Gastroesophageal sphincter (tissue), 4 donors: ENCODE measurements at regions not wholly inside any gene's neighbourhood (a gene's known extent, or its start where the extent isn't known, plus 50 kb on each side); places are given as distances from the start of the nearest gene placed in this dataset.

Experiments
- ATAC-seq: fragments of 150-250 bp; one replicate; pipeline ENCODE4 v1.9.1; 2016; ENCODE audit warnings: mild to moderate bottlenecking, moderate library complexity
- H3K27ac ChIP-seq, 4 donors: fragments of 200-600 bp; sonication (generic) in 3 of 4; 1 replicate in 3 of 4; 2 replicates in 1 of 4; pipeline ENCODE4 v1.5.1; 2016 to 2019
- H3K27me3 ChIP-seq: fragments of 200-600 bp; sonication (generic); one replicate; pipeline ENCODE4 v1.5.1; 2019
- H3K36me3 ChIP-seq, 2 donors: fragments of 200-600 bp; sonication (generic); one replicate each; pipeline ENCODE4 v1.5.1; 2019; ENCODE audit warnings: control low read depth in 1 of 2
- H3K4me1 ChIP-seq, 3 donors: fragments of 200-600 bp; sonication (generic); 1 replicate in 2 of 3; 2 replicates in 1 of 3; pipeline ENCODE4 v1.5.1; 2016 to 2019; ENCODE audit warnings: control low read depth in 2 of 3
- H3K4me3 ChIP-seq, 2 donors: fragments of 200-600 bp; sonication (generic); one replicate each; pipeline ENCODE4 v1.5.1; 2019; ENCODE audit warnings: mild to moderate bottlenecking in 1 of 2, moderate library complexity in 1 of 2
- H3K9me3 ChIP-seq, 3 donors: fragments of 200-600 bp; sonication (generic); one replicate each; pipeline ENCODE4 v1.5.1; 2017 to 2019; ENCODE audit warnings: control low read depth in 2 of 3
- CTCF ChIP-seq, 4 experiments: fragments of 200-600 bp in 2 of 4; fragments of 450-650 bp in 2 of 4; sonication (generic) in 1 of 4; IDR thresholded peaks; one replicate each; pipeline ENCODE4 v1.5.1; 2017 to 2019; ENCODE audit warnings: antibody characterized with exemption in 4 of 4, mild to moderate bottlenecking in 2 of 4, moderate library complexity in 2 of 4
- EP300 ChIP-seq: sonication (generic); formaldehyde crosslinking; IDR thresholded peaks from one replicate; pipeline ENCODE4 v1.6.1; 2017; ENCODE audit warnings: antibody characterized with exemption, mild to moderate bottlenecking
- POLR2A ChIP-seq, 2 donors: fragments of 450-650 bp; IDR thresholded peaks; one replicate each; pipeline ENCODE4 v1.6.1; 2017; ENCODE audit warnings: antibody characterized with exemption in 2 of 2, mild to moderate bottlenecking in 2 of 2, moderate library complexity in 1 of 2
- POLR2AphosphoS5 ChIP-seq: sonication (generic); formaldehyde crosslinking; IDR thresholded peaks from one replicate; pipeline ENCODE4 v1.6.1; 2017; ENCODE audit warnings: antibody characterized with exemption
- WGBS, 2 donors: methylation state at CpG; one replicate each; pipeline ENCODE4 v1.1.5; 2018; ENCODE audit warnings: low coverage in 1 of 2; 5-methylcytosine and 5-hydroxymethylcytosine counted together

DNA sequence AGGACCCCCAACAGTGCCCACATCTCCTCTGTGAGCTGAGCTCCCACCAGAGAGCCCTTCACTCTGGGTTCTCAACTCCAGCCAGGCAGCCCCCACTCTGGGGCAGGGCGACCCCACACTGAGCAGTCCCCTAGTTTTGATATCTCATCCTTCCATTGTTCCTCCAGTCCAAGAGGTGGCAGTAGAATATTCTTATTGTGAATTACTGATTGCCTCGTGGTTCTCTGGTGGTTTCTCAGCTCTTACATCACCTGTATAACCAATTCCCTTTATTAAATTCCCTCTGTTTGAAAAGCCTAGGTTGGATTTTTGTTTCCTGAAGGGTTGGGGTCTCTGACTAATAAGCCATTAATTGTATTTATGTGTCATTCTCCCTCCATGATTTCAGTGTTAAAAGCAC is 407.5 kb downstream of the SETD4 start:
- ATAC-seq, result no peak
- Histone ChIP-seq H3K4me1 (no peaks in the 10 kb centered on the region), H3K9me3 (no peaks in the 10 kb centered on the region), H3K36me3 (no peaks in the 10 kb centered on the region), H3K4me3 (no peak overlapping the region), H3K27me3 (peaks cover 32% of the 10 kb centered on the region), H3K27ac (no peak overlapping the region)
- TF ChIP-seq EP300 (no peak), POLR2AphosphoS5 (no peak), POLR2A (IDR thresholded peaks at IDR 0.05) (no peak), CTCF (IDR thresholded peaks at IDR 0.05) (no peak)
- WGBS, 2 donors, result 86% methylated on average over 1 of the region's 2 CpGs; no CpG with 5 or more reads in 1 of the 2 donors

- 33 to 61% methylated on average over 2 of the region's 2 CpGs for WGBS, 2 donors
- Histone ChIP-seq H3K9me3 (no peaks in the 10 kb centered on the region), H3K27ac (no peak overlapping the region), H3K27me3 (peaks cover 34% of the 10 kb centered on the region), H3K4me3 (no peak overlapping the region), H3K36me3 (no peaks in the 10 kb centered on the region), H3K4me1 (no peaks in the 10 kb centered on the region)
- ATAC-seq, result no peak
- TF ChIP-seq POLR2A (IDR thresholded peaks at IDR 0.05) (no peak), CTCF (IDR thresholded peaks at IDR 0.05) (no peak), POLR2AphosphoS5 (no peak), EP300 (no peak)
These were observed 408.1 kb downstream of the SETD4 start for GRCh38 chr21:35652196-35652595.

- no peaks in the 10 kb centered on the region for H3K36me3 ChIP-seq
- H3K27ac ChIP-seq, result no peak overlapping the region
- no peaks in the 10 kb centered on the region for H3K9me3 ChIP-seq
- H3K4me1 ChIP-seq, result no peaks in the 10 kb centered on the region
- TF ChIP-seq POLR2A (IDR thresholded peaks at IDR 0.05), result no peak
- TF ChIP-seq EP300, result no peak
- TF ChIP-seq CTCF (IDR thresholded peaks at IDR 0.05), result no peak
- no peak for TF ChIP-seq POLR2AphosphoS5
- H3K27me3 ChIP-seq, result peaks cover 34% of the 10 kb centered on the region
- no peak for ATAC-seq
- no peak overlapping the region for H3K4me3 ChIP-seq
- WGBS, 2 donors, result 33 to 50% methylated on average over 2 to 4 of the region's 4 CpGs
These were observed 409.1 kb downstream of the SETD4 start for GRCh38 chr21:35651196-35651595.

GRCh38 chr21:35649186-35649585 is 411.1 kb downstream of the SETD4 start:
- H3K36me3 ChIP-seq, result no peaks in the 10 kb centered on the region
- H3K4me1 ChIP-seq, result no peaks in the 10 kb centered on the region
- no peak overlapping the region for H3K4me3 ChIP-seq
- H3K9me3 ChIP-seq, result no peaks in the 10 kb centered on the region
- TF ChIP-seq EP300 (no peak), POLR2A (IDR thresholded peaks at IDR 0.05) (no peak), CTCF (IDR thresholded peaks at IDR 0.05) (no peak), POLR2AphosphoS5 (no peak)
- no peak overlapping the region for H3K27ac ChIP-seq
- ATAC-seq, result peak; percentile 31
- H3K27me3 ChIP-seq, result peaks cover 34% of the 10 kb centered on the region
- 8 to 11% methylated on average over 2 to 3 of the region's 4 CpGs for WGBS, 2 donors

- Histone ChIP-seq H3K9me3 (no peaks in the 10 kb centered on the region), H3K27ac (no peak overlapping the region), H3K27me3 (peaks cover 34% of the 10 kb centered on the region), H3K4me3 (no peak overlapping the region), H3K36me3 (no peaks in the 10 kb centered on the region), H3K4me1 (no peaks in the 10 kb centered on the region)
- no peak for ATAC-seq
- TF ChIP-seq POLR2AphosphoS5, result no peak
- no peak for TF ChIP-seq EP300
- no peak for TF ChIP-seq POLR2A (IDR thresholded peaks at IDR 0.05)
- 33 to 38% methylated on average over 1 to 2 of the region's 2 CpGs for WGBS, 2 donors
These were observed 411.8 kb downstream of the SETD4 start for GRCh38 chr21:35648512-35648911.
